ENCODE measurements at regions not wholly inside any gene's neighbourhood (a gene's known extent, or its start where the extent isn't known, plus 50 kb on each side); places are given as distances from the start of the nearest gene placed in this dataset.

- no peak for TF ChIP-seq KLF9 (tag by site-specific recombination; IDR thresholded peaks at IDR 0.05; ENCODE audit: low read depth)
- TF ChIP-seq ZSCAN18 (tag by site-specific recombination; IDR thresholded peaks at IDR 0.05): no peak
- no peak for TF ChIP-seq ZNF24 (tag by site-specific recombination; IDR thresholded peaks at IDR 0.05)
- TF ChIP-seq ZNF510 (tag by site-specific recombination; IDR thresholded peaks at IDR 0.05; ENCODE audit: insufficient replicate concordance): no peak
- no peak for TF ChIP-seq ZNF10 (tag by site-specific recombination; IDR thresholded peaks at IDR 0.05)
- TF ChIP-seq ZNF341 (tag by site-specific recombination; IDR thresholded peaks at IDR 0.05; ENCODE audit: low read depth): no peak
- TF ChIP-seq ZIC2 (tag by site-specific recombination; IDR thresholded peaks at IDR 0.05): no peak
- no peak for TF ChIP-seq PATZ1 (tag by site-specific recombination; IDR thresholded peaks at IDR 0.05)
- TF ChIP-seq GLIS1 (tag by site-specific recombination; IDR thresholded peaks at IDR 0.05): no peak
- Histone ChIP-seq H3K4me1 (ENCODE audit: control insufficient read depth, insufficient read depth, low read length) (no peaks in the 10 kb centered on the region), H3K9me3 (ENCODE audit: control insufficient read depth, insufficient read depth, low read depth, low read length) (no peaks in the 10 kb centered on the region), H3K4me3 (ENCODE audit: low read depth, low read length) (no peak overlapping the region), H3K36me3 (ENCODE audit: control insufficient read depth in 2 of 2, insufficient read depth in 1 of 2, low read length in 2 of 2) (no peaks in the 10 kb centered on the region), H3K27ac (ENCODE audit: extremely low read depth, low read depth, low read length) (no peak overlapping the region)
- POLR2A ChIA-PET: no interaction called here
- CTCF ChIA-PET: no interaction called here
These were observed 845.3 kb upstream of the GCFC2 start for GRCh38 chr2:76556018-76556417.

- no peaks in the 10 kb centered on the region for H3K36me3 ChIP-seq (ENCODE audit: control insufficient read depth in 2 of 2, insufficient read depth in 1 of 2, low read length in 2 of 2)
- H3K4me1 ChIP-seq (ENCODE audit: control insufficient read depth, insufficient read depth, low read length): no peaks in the 10 kb centered on the region
- H3K27ac ChIP-seq (ENCODE audit: extremely low read depth, low read depth, low read length): no peak overlapping the region
- POLR2A ChIA-PET: no interaction called here
- H3K9me3 ChIP-seq (ENCODE audit: control insufficient read depth, insufficient read depth, low read depth, low read length): no peaks in the 10 kb centered on the region
- CTCF ChIA-PET: no interaction called here
- TF ChIP-seq ZNF48 (tag by site-specific recombination; IDR thresholded peaks at IDR 0.05) (no peak), HOXD13 (CRISPR knock-in tag; IDR thresholded peaks at IDR 0.05; ENCODE audit: borderline replicate concordance) (no peak), ZFHX2 (tag by site-specific recombination; conservative IDR thresholded peaks at IDR 0.05) (no peak), ZNF37A (tag by site-specific recombination; IDR thresholded peaks at IDR 0.05) (no peak), BCL6B (tag by site-specific recombination; IDR thresholded peaks at IDR 0.05) (no peak), SP7 (tag by site-specific recombination; IDR thresholded peaks at IDR 0.05) (no peak), ZEB2 (tag by site-specific recombination; IDR thresholded peaks at IDR 0.05) (no peak), BCL11A (tag by site-specific recombination; IDR thresholded peaks at IDR 0.05; ENCODE audit: low read depth) (no peak), TSHZ1 (tag by site-specific recombination; IDR thresholded peaks at IDR 0.05; ENCODE audit: borderline replicate concordance) (no peak), CTCF (tag by site-specific recombination; IDR thresholded peaks at IDR 0.05) (no peak), ZNF580 (tag by site-specific recombination; IDR thresholded peaks at IDR 0.05) (no peak), ZFP69B (tag by site-specific recombination; IDR thresholded peaks at IDR 0.05) (no peak), ZNF274 (IDR thresholded peaks at IDR 0.05; ENCODE audit: low read length) (no peak), ZNF274 (tag by site-specific recombination; IDR thresholded peaks at IDR 0.05; ENCODE audit: borderline replicate concordance) (no peak)
- H3K4me3 ChIP-seq (ENCODE audit: low read depth, low read length): no peak overlapping the region
These were observed 835.5 kb upstream of the GCFC2 start for GRCh38 chr2:76546207-76546606.

Data from HEK293 (cell line).